ENCODE measurements at regions not wholly inside any gene's neighbourhood (a gene's known extent, or its start where the extent isn't known, plus 50 kb on each side); places are given as distances from the start of the nearest gene placed in this dataset.

GRCh38 chr1:185448591-185449186 lies 131.6 kb upstream of the IVNS1ABP start:
- DNase-seq (no peak), ATAC-seq (ENCODE audit: low read depth) (no peak)
- intact Hi-C loops (cut with micrococcal nuclease) = no loop called here
- no peaks in the 10 kb centered on the region for H3K4me1 Mint-ChIP-seq
- no peak overlapping the region for H3K27ac Mint-ChIP-seq
- CTCF ChIA-PET = no interaction called here
- POLR2A ChIA-PET = no interaction called here
- H3K27me3 Mint-ChIP-seq = no peaks in the 10 kb centered on the region
- H3K9me3 Mint-ChIP-seq = no peaks in the 10 kb centered on the region
- TF ChIP-seq CTCF (IDR thresholded peaks at IDR 0.05) = no peak
- H3K4me3 Mint-ChIP-seq = no peak overlapping the region
- no peaks in the 10 kb centered on the region for H3K36me3 Mint-ChIP-seq (ENCODE audit: low read depth)

- ChIA-PET POLR2A (no interaction called here), CTCF (no interaction called here)
- H3K4me1 Mint-ChIP-seq = no peaks in the 10 kb centered on the region
- DNase-seq (no peak), ATAC-seq (ENCODE audit: low read depth) (no peak)
- TF ChIP-seq CTCF (IDR thresholded peaks at IDR 0.05) = no peak
- H3K9me3 Mint-ChIP-seq = no peaks in the 10 kb centered on the region
- no peak overlapping the region for H3K4me3 Mint-ChIP-seq
- intact Hi-C loops (cut with micrococcal nuclease) = no loop called here
- no peak overlapping the region for H3K27ac Mint-ChIP-seq
- H3K27me3 Mint-ChIP-seq = no peaks in the 10 kb centered on the region
- no peaks in the 10 kb centered on the region for H3K36me3 Mint-ChIP-seq (ENCODE audit: low read depth)
Observed at GRCh38 chr1:185446131-185446530, 129.1 kb upstream of the IVNS1ABP start.

GRCh38 chr1:185445594-185445993 lies 128.6 kb upstream of the IVNS1ABP start:
- H3K27me3 Mint-ChIP-seq = no peaks in the 10 kb centered on the region
- ChIA-PET POLR2A (no interaction called here), CTCF (no interaction called here)
- TF ChIP-seq CTCF (IDR thresholded peaks at IDR 0.05) = no peak
- DNase-seq (no peak), ATAC-seq (ENCODE audit: low read depth) (no peak)
- H3K9me3 Mint-ChIP-seq = no peaks in the 10 kb centered on the region
- H3K27ac Mint-ChIP-seq = no peak overlapping the region
- H3K4me3 Mint-ChIP-seq = no peak overlapping the region
- H3K4me1 Mint-ChIP-seq = peaks cover 3% of the 10 kb centered on the region
- intact Hi-C loops (cut with micrococcal nuclease) = no loop called here
- H3K36me3 Mint-ChIP-seq (ENCODE audit: low read depth) = no peaks in the 10 kb centered on the region

GRCh38 chr1:185444676-185445075 lies 127.6 kb upstream of the IVNS1ABP start:
- H3K4me3 Mint-ChIP-seq = no peak overlapping the region
- H3K27me3 Mint-ChIP-seq = no peaks in the 10 kb centered on the region
- TF ChIP-seq CTCF (IDR thresholded peaks at IDR 0.05) = no peak
- H3K9me3 Mint-ChIP-seq = no peaks in the 10 kb centered on the region
- H3K36me3 Mint-ChIP-seq (ENCODE audit: low read depth) = no peaks in the 10 kb centered on the region
- POLR2A ChIA-PET = no interaction called here
- intact Hi-C loops (cut with micrococcal nuclease) = no loop called here
- H3K27ac Mint-ChIP-seq = no peak overlapping the region
- ATAC-seq (ENCODE audit: low read depth) (no peak), DNase-seq (no peak)
- peaks cover 3% of the 10 kb centered on the region for H3K4me1 Mint-ChIP-seq
- CTCF ChIA-PET = interaction anchor here (0.7 kb wide), 1 partner anchor 225 kb away, joined by 3 read pairs; no protein-coding TSS in a partner anchor

- intact Hi-C loops (cut with micrococcal nuclease) = no loop called here
- CTCF ChIA-PET = no interaction called here
- Mint-ChIP-seq H3K4me1 (peaks cover 3% of the 10 kb centered on the region), H3K27ac (no peak overlapping the region), H3K4me3 (no peak overlapping the region), H3K36me3 (ENCODE audit: low read depth) (no peaks in the 10 kb centered on the region), H3K9me3 (no peaks in the 10 kb centered on the region), H3K27me3 (no peaks in the 10 kb centered on the region)
- DNase-seq (no peak), ATAC-seq (ENCODE audit: low read depth) (no peak)
- TF ChIP-seq CTCF (IDR thresholded peaks at IDR 0.05) = no peak
- POLR2A ChIA-PET = no interaction called here
Observed at GRCh38 chr1:185442050-185442449, 125.0 kb upstream of the IVNS1ABP start.

All from activated B cell treated with CpG ODN at 0.5 μM for 24 hours (primary cell).